ENCODE measurements at regions not wholly inside any gene's neighbourhood (a gene's known extent, or its start where the extent isn't known, plus 50 kb on each side); places are given as distances from the start of the nearest gene placed in this dataset.
"Not testable (repeated sequence)": the region's sequence is repeated elsewhere in the genome, so short reads cannot be mapped to it uniquely, and the experiment has no call there.

DNA sequence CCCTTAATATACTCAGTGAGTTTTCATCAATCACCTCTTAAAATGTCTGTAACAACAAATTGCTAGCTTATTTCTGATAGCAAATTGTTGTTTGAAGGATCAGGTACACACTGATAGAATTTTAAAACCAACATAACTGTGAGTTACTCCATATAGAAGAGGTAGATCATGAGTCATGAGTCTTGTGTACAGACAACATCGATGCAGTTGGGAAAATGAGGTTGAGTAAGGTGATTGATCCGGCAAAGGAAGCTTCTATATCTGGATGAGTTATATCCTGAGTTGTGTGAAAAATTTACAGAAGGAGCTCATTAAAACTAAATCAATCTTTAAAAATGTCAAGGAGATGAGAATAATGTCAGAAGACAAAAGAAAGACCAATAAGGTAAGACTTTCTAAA, 604.6 kb upstream of the RGMB start:
- Histone ChIP-seq H3K36me3 (ENCODE audit: control insufficient read depth in 3 of 3, insufficient read depth in 2 of 3, low read depth in 1 of 3, low read length in 3 of 3) (no peaks in the 10 kb centered on the region), H3K4me1 (ENCODE audit: control insufficient read depth in 3 of 3, insufficient read depth in 2 of 3, low read depth in 1 of 3, low read length in 2 of 3) (no peaks in the 10 kb centered on the region), H3K27ac (ENCODE audit: low read depth in 1 of 3, low read length in 2 of 3) (no peak overlapping the region), H3K4me3 (ENCODE audit: low read depth in 1 of 3, low read length in 3 of 3) (no peak overlapping the region), H3K27me3 (ENCODE audit: control insufficient read depth in 3 of 3, insufficient read depth in 3 of 3, low read length in 3 of 3) (no peaks in the 10 kb centered on the region), H3K9me3 (ENCODE audit: control insufficient read depth in 2 of 2, insufficient read depth in 1 of 2, low read depth in 1 of 2, low read length in 1 of 2) (no peaks in the 10 kb centered on the region)
- WGBS, 3 donors = 84 to 91% (median 86%) methylated on average over 2 of the region's 2 CpGs
- no peak for FAIRE-seq
- DNase-seq = no peak

DNA sequence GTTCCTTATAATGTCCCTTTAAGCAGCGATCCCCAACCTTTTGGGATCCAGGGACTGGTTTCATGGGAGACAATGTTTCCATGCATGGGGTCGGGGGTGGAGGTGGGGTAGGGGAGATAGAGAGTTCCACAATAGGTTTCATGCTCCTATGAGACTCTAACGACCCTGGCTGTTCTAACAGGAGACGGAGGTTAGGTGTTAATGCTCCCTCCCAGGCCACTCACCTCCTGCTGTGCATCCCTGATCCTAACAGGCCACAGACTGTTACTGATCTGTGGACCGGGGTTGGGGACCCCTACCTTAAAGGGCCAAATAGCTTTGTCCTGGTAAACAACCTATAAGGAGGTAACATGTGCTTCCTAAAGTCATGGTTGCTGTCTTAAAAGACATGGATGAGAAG, 602.5 kb upstream of the RGMB start:
- Histone ChIP-seq H3K27me3 (ENCODE audit: control insufficient read depth in 3 of 3, insufficient read depth in 3 of 3, low read length in 3 of 3) (no peaks in the 10 kb centered on the region), H3K9me3 (ENCODE audit: control insufficient read depth in 2 of 2, insufficient read depth in 1 of 2, low read depth in 1 of 2, low read length in 1 of 2) (no peaks in the 10 kb centered on the region), H3K36me3 (ENCODE audit: control insufficient read depth in 3 of 3, insufficient read depth in 2 of 3, low read depth in 1 of 3, low read length in 3 of 3) (no peaks in the 10 kb centered on the region), H3K4me1 (ENCODE audit: control insufficient read depth in 3 of 3, insufficient read depth in 2 of 3, low read depth in 1 of 3, low read length in 2 of 3) (no peaks in the 10 kb centered on the region), H3K4me3 (ENCODE audit: low read depth in 1 of 3, low read length in 3 of 3) (no peak overlapping the region), H3K27ac (ENCODE audit: low read depth in 1 of 3, low read length in 2 of 3) (no peak overlapping the region)
- DNase-seq (no peak), FAIRE-seq (no peak)
- 61 to 83% (median 70%) methylated on average over 5 of the region's 5 CpGs for WGBS, 3 donors

DNA sequence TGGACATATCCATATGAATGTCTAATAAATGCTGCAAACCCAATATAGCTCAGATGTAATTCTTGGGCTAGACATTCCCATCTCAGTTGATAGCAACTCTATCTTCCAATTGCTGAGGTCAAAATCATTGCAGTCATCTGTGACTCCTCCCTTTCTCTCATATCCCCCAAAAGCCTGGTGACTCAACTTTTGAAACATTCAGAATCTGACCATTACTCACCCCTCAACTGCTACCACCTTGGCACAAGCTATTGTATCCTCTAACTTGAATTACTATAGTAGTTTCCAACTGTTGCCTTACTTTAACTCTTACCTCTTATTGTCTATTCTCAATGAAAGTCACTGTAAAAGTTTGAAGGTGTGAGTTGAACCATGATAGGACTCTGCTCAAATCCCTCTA, 600.1 kb upstream of the RGMB start:
- H3K36me3 ChIP-seq (ENCODE audit: control insufficient read depth in 3 of 3, insufficient read depth in 2 of 3, low read depth in 1 of 3, low read length in 3 of 3) = no peaks in the 10 kb centered on the region
- FAIRE-seq = no peak

DNA sequence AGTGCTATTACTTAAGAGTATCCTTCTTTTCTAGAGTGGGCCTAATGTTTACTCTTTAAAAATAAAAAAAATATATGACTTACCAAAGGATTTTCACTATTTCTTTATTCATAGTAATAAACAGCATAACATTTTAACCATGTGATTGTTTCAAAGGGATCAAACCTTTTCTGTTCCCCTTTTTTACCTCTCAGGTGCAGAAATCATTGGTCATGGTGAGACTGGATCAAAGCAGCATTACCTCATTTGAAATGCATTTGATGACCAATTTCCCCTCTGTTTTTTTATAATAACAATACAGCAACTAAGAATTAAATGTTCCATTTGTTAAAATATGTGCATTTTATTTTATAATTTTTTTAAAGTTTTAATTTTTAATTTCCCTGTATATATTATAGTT, 598.0 kb upstream of the RGMB start:
- Histone ChIP-seq H3K4me1 (ENCODE audit: control insufficient read depth in 3 of 3, insufficient read depth in 2 of 3, low read depth in 1 of 3, low read length in 2 of 3) (no peaks in the 10 kb centered on the region), H3K9me3 (ENCODE audit: control insufficient read depth in 2 of 2, insufficient read depth in 1 of 2, low read depth in 1 of 2, low read length in 1 of 2) (peaks cover 0 to 7% of the 10 kb centered on the region in 2 donors), H3K4me3 (ENCODE audit: low read depth in 1 of 3, low read length in 3 of 3) (no peak overlapping the region), H3K27ac (ENCODE audit: low read depth in 1 of 3, low read length in 2 of 3) (no peak overlapping the region), H3K27me3 (ENCODE audit: control insufficient read depth in 3 of 3, insufficient read depth in 3 of 3, low read length in 3 of 3) (no peaks in the 10 kb centered on the region), H3K36me3 (ENCODE audit: control insufficient read depth in 3 of 3, insufficient read depth in 2 of 3, low read depth in 1 of 3, low read length in 3 of 3) (no peaks in the 10 kb centered on the region)
- DNase-seq (no peak), FAIRE-seq (no peak)

More for the DNA sequence above, 600.1 kb upstream of the RGMB start:
- H3K4me3 ChIP-seq (ENCODE audit: low read depth in 1 of 3, low read length in 3 of 3) = no peak overlapping the region
- H3K9me3 ChIP-seq (ENCODE audit: control insufficient read depth in 2 of 2, insufficient read depth in 1 of 2, low read depth in 1 of 2, low read length in 1 of 2) = no peaks in the 10 kb centered on the region
- no peaks in the 10 kb centered on the region for H3K27me3 ChIP-seq (ENCODE audit: control insufficient read depth in 3 of 3, insufficient read depth in 3 of 3, low read length in 3 of 3)
- no peaks in the 10 kb centered on the region for H3K4me1 ChIP-seq (ENCODE audit: control insufficient read depth in 3 of 3, insufficient read depth in 2 of 3, low read depth in 1 of 3, low read length in 2 of 3)
- no peak for DNase-seq
- H3K27ac ChIP-seq (ENCODE audit: low read depth in 1 of 3, low read length in 2 of 3) = no peak overlapping the region

DNA sequence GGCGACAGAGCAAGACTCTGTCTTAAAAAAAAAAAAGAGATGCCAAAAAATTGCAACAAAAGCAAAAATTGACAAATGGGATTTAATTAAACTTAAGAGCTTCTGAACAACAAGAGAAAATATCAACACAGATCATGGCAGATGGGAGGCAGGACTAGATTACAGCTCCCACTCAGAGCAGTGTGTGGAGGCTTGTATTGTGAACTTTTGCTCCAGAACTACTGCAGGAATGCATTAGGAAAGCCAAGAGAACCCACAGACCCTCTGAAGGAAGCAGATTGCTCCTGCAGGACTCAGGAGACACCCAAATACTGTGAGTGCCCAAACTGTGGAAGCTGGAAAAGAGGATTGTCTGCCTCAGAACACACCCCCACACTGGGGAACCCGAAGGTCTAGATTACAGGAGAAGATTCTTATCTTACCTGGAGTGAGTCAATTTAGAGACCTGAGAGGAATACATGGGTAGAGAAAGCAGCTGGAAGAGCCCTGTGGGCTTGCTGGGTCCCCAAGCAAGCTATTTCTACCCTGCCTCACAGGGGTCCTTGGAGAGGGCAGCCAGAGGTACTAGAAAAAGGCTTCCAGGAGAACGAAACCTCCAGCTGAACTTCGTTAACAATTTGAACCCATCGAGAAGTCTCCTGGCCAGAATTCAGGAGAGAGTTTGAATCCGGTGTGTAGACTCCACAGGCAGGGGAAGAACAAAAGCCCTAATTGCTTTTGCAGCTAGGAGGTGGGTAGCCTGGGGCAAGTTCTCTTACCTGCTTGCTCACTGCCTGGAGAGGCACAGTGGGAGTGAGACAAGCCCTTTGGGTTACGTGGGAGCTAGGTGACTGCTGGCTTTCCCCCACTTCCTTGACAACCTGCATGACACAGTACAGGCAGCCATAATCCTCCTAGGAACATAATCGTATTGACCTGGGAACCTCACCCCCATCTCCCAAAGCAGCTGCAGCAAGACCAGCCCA, 593.4 kb upstream of the RGMB start:
- DNase-seq = no peak
- Histone ChIP-seq H3K27ac (ENCODE audit: low read depth in 1 of 3, low read length in 2 of 3) (no peak overlapping the region), H3K36me3 (ENCODE audit: control insufficient read depth in 3 of 3, insufficient read depth in 2 of 3, low read depth in 1 of 3, low read length in 3 of 3) (no peaks in the 10 kb centered on the region)

DNA sequence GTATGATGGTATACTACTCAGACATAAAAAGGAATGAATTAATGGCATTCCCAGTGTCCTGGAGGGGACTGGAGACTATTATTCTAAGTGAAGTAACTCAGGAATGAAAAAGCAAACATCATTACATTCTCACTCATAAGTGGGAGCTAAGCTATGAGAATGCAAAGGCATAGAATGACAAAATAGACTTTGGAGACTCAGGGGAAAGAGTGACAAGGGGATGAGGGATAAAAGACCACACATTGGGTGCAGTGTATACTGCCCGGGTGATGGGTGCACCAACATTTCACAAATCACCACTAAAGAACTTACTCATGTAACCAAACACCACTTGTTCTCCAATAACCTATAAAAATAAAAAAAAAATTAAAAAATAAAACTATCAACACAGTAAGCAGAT, 587.3 kb upstream of the RGMB start:
- H3K4me1 ChIP-seq (ENCODE audit: control insufficient read depth in 3 of 3, insufficient read depth in 2 of 3, low read depth in 1 of 3, low read length in 2 of 3) = no peaks in the 10 kb centered on the region
- no peaks in the 10 kb centered on the region for H3K36me3 ChIP-seq (ENCODE audit: control insufficient read depth in 3 of 3, insufficient read depth in 2 of 3, low read depth in 1 of 3, low read length in 3 of 3)
- H3K9me3 ChIP-seq (ENCODE audit: control insufficient read depth in 2 of 2, insufficient read depth in 1 of 2, low read depth in 1 of 2, low read length in 1 of 2) = no peaks in the 10 kb centered on the region
- FAIRE-seq = no peak
- no peaks in the 10 kb centered on the region for H3K27me3 ChIP-seq (ENCODE audit: control insufficient read depth in 3 of 3, insufficient read depth in 3 of 3, low read length in 3 of 3)
- no peak overlapping the region for H3K4me3 ChIP-seq (ENCODE audit: low read depth in 1 of 3, low read length in 3 of 3)
- no peak for DNase-seq
- 92 to 96% (median 93%) methylated on average over 1 of the region's 1 CpG for WGBS, 3 donors
- H3K27ac ChIP-seq (ENCODE audit: low read depth in 1 of 3, low read length in 2 of 3) = no peak overlapping the region

More for the DNA sequence above, 593.4 kb upstream of the RGMB start:
- Histone ChIP-seq H3K9me3 (ENCODE audit: control insufficient read depth in 2 of 2, insufficient read depth in 1 of 2, low read depth in 1 of 2, low read length in 1 of 2) (peaks cover 0 to 12% of the 10 kb centered on the region in 2 donors), H3K4me3 (ENCODE audit: low read depth in 1 of 3, low read length in 3 of 3) (no peak overlapping the region), H3K4me1 (ENCODE audit: control insufficient read depth in 3 of 3, insufficient read depth in 2 of 3, low read depth in 1 of 3, low read length in 2 of 3) (no peaks in the 10 kb centered on the region), H3K27me3 (ENCODE audit: control insufficient read depth in 3 of 3, insufficient read depth in 3 of 3, low read length in 3 of 3) (no peaks in the 10 kb centered on the region)
- 72 to 82% (median 80%) methylated on average over 8 of the region's 8 CpGs for WGBS, 3 donors
- FAIRE-seq = no peak

DNA sequence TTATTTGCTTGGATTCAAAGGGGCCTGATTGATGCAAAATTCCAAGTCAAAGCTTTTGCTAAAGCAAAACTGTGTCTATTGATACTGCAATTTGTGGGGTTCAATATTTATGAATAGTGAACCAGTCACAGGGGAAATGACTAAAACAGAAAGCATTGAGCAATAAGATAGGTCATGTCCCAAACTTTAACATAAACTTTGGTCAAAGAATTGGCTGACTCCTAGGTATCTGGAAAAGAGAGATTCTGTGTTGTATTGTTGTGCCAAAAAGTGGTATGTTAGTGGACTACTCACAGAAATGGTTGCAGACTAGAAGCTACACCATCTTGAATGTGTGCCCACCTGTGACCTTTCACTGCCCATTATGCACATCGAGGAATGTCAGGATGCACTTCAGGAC, 585.5 kb upstream of the RGMB start:
- FAIRE-seq (no peak), DNase-seq (no peak)
- no peak overlapping the region for H3K4me3 ChIP-seq (ENCODE audit: low read depth in 1 of 3, low read length in 3 of 3)
- H3K9me3 ChIP-seq (ENCODE audit: control insufficient read depth in 2 of 2, insufficient read depth in 1 of 2, low read depth in 1 of 2, low read length in 1 of 2) = no peaks in the 10 kb centered on the region
- no peaks in the 10 kb centered on the region for H3K4me1 ChIP-seq (ENCODE audit: control insufficient read depth in 3 of 3, insufficient read depth in 2 of 3, low read depth in 1 of 3, low read length in 2 of 3)
- H3K27ac ChIP-seq (ENCODE audit: low read depth in 1 of 3, low read length in 2 of 3) = no peak overlapping the region
- no peaks in the 10 kb centered on the region for H3K27me3 ChIP-seq (ENCODE audit: control insufficient read depth in 3 of 3, insufficient read depth in 3 of 3, low read length in 3 of 3)
- H3K36me3 ChIP-seq (ENCODE audit: control insufficient read depth in 3 of 3, insufficient read depth in 2 of 3, low read depth in 1 of 3, low read length in 3 of 3) = no peaks in the 10 kb centered on the region
- WGBS, 3 donors = 77 to 93% (median 86%) methylated on average over 1 of the region's 1 CpG

DNA sequence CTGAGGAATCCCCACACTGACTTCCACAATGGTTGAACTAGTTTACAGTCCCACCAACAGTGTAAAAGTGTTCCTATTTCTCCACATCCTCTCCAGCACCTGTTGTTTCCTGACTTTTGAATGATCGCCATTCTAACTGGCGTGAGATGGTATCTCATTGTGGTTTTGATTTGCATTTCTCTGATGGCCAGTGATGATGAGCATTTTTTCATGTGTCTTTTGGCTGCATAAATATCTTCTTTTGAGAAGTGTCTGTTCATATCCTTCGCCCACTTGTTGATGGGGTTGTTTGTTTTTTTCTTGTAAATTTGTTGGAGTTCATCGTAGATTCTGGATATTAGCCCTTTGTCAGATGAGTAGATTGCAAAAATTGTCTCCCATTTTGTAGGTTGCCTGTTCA, 583.1 kb upstream of the RGMB start:
- WGBS, 3 donors = 89 to 100% (median 95%) methylated on average over 2 of the region's 4 CpGs
- not testable (repeated sequence) for FAIRE-seq

More for the DNA sequence above, 583.1 kb upstream of the RGMB start:
- not testable (repeated sequence) for H3K27me3 ChIP-seq (ENCODE audit: control insufficient read depth in 3 of 3, insufficient read depth in 3 of 3, low read length in 3 of 3); DNase-seq; H3K27ac ChIP-seq (ENCODE audit: low read depth in 1 of 3, low read length in 2 of 3); H3K36me3 ChIP-seq (ENCODE audit: control insufficient read depth in 3 of 3, insufficient read depth in 2 of 3, low read depth in 1 of 3, low read length in 3 of 3); H3K4me1 ChIP-seq (ENCODE audit: control insufficient read depth in 3 of 3, insufficient read depth in 2 of 3, low read depth in 1 of 3, low read length in 2 of 3); H3K4me3 ChIP-seq (ENCODE audit: low read depth in 1 of 3, low read length in 3 of 3); H3K9me3 ChIP-seq (ENCODE audit: control insufficient read depth in 2 of 2, insufficient read depth in 1 of 2, low read depth in 1 of 2, low read length in 1 of 2)
